Activated CD4-positive, alpha-beta memory T cell treated with anti-CD3 and anti-CD28 coated beads for 36 hours (primary cell): ENCODE measurements at regions not wholly inside any gene's neighbourhood (a gene's known extent, or its start where the extent isn't known, plus 50 kb on each side); places are given as distances from the start of the nearest gene placed in this dataset.
"Not testable (repeated sequence)": the region's sequence is repeated elsewhere in the genome, so short reads cannot be mapped to it uniquely, and the experiment has no call there.

Source experiments
- CTCF ChIA-PET: fragments of 350-600 bp; sonication (Branson Sonifier 250); formaldehyde crosslinking; loops from one replicate; lab custom pipeline; 2021; ENCODE audit warnings: antibody characterized with exemption, inconsistent platforms; lab: Charles Lee
- POLR2A ChIA-PET: fragments of 350-600 bp; sonication (Branson Sonifier 250); formaldehyde crosslinking; loops from one replicate; lab custom pipeline; 2021; ENCODE audit warnings: antibody characterized with exemption; lab: Charles Lee
- DNase-seq: peaks from one replicate; pipeline ENCODE4 v3.0.0-alpha.2; 2020
- H3K27ac Mint-ChIP-seq: one replicate; pipeline ENCODE4 v1.8.0; 2021; ENCODE audit warnings: mixed read lengths
- H3K27me3 Mint-ChIP-seq: one replicate; pipeline ENCODE4 v1.8.0; 2021; ENCODE audit warnings: mixed read lengths
- H3K36me3 Mint-ChIP-seq: one replicate; pipeline ENCODE4 v1.8.0; 2021; ENCODE audit warnings: mixed read lengths
- H3K4me1 Mint-ChIP-seq: one replicate; pipeline ENCODE4 v1.8.0; 2021; ENCODE audit warnings: low read depth, mixed read lengths
- H3K4me3 Mint-ChIP-seq: one replicate; pipeline ENCODE4 v1.8.0; 2021; ENCODE audit warnings: mild to moderate bottlenecking, mixed read lengths
- H3K9me3 Mint-ChIP-seq: one replicate; pipeline ENCODE4 v1.8.0; 2021; ENCODE audit warnings: mixed read lengths
- intact Hi-C: fragments of 100-400 bp; cut with micrococcal nuclease; formaldehyde crosslinking; loops from one replicate; pipeline ENCODE4 v1.15.1; 2023

DNA sequence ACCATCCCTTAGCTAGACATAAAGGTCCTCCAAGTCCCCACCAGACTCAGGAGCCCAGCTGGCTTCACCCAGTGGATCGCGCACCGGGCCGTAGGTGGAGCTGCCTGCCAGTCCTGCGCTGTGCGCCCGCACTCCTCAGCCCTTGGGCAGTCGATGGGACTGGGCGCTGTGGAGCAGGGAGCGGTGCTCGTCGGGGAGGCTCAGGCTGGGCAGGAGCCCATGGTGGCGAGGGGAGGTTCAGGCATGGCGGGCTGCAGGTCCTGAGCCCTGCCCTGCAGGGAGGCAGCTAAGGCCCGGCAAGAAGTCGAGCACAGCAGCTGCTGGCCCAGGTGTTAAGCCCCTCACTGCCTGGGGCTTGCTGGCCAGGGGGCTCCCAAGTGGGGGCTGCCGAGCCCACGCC is 361.8 kb upstream of the ZNF462 start:
- intact Hi-C loops, H3K27ac Mint-ChIP-seq, POLR2A ChIA-PET, H3K36me3 Mint-ChIP-seq, H3K4me3 Mint-ChIP-seq, H3K27me3 Mint-ChIP-seq, DNase-seq, H3K4me1 Mint-ChIP-seq, CTCF ChIA-PET: not testable (repeated sequence)
- peaks cover 14% of the 10 kb centered on the region for H3K9me3 Mint-ChIP-seq

DNA sequence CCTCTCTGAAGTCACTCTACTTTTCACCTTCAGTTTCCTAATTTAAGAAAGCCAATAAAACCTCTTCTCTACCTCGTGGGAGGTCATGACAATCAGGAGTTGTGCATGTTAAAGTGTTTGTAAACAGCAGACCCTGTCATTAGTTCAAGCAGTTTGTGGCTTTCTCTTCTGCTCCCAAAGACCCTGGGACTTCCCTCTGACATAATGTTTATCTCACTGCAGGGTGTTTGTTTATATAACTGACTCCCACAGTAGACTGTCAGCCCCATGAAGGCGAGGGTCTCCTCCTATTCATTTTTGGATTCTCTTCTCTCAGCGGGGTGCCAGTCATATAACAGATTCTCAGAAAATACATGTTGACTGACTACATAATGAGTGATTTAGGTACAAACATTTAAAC is 360.0 kb upstream of the ZNF462 start:
- H3K4me1 Mint-ChIP-seq = no peaks in the 10 kb centered on the region
- H3K27me3 Mint-ChIP-seq = no peaks in the 10 kb centered on the region
- peaks cover 17% of the 10 kb centered on the region for H3K9me3 Mint-ChIP-seq
- H3K4me3 Mint-ChIP-seq = no peak overlapping the region
- CTCF ChIA-PET = no interaction called here
- H3K27ac Mint-ChIP-seq = no peak overlapping the region
- POLR2A ChIA-PET = no interaction called here
- H3K36me3 Mint-ChIP-seq = no peaks in the 10 kb centered on the region
- intact Hi-C loops = no loop called here
- no peak for DNase-seq

DNA sequence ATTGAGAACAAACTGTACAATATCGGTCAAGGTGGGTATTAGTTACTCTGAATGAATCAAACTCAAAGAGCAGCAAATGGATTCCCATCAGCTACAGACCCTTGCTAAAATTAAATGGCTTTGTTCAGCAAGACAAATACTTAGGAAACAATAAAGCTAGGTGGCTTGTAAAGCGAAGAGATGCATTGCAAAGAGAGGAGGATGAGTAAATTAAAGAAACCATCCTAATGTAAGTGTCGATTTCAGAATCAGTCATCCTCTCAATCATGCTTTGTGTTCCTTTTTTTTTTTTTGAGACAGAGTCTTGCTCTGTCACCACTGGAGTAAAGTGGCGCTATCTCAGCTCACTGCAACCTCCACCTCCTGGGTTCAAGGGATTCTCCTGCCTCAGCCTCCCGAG is 359.2 kb upstream of the ZNF462 start:
- Mint-ChIP-seq H3K9me3 (peaks cover 17% of the 10 kb centered on the region), H3K27ac (no peak overlapping the region)

DNA sequence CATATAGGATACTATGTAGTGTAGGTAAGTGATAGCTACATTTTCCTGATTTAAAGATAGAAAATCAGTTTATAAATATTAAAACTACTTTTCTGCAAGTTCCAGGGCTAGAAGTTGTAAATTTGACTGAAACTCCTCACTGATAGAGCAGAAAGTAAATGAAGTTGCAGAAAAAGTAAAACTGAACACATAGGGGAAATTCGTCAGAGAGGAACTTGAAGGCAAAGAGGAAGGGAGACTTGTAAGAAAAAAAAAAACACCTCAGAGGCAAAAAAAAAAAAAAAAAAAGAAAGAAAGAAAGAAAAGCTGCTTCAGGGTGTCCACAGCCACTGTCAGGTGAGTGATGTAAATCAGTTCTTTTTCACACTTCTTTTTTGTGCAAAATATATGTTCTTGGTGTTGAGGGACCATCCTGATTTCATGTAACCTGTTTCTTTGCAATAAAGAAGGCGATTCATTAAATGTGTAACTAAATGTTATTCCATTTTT is 336.2 kb upstream of the ZNF462 start:
- ChIA-PET CTCF (no interaction called here), POLR2A (no interaction called here)
- intact Hi-C loops = no loop called here
- no peaks in the 10 kb centered on the region for H3K4me1 Mint-ChIP-seq
- H3K4me3 Mint-ChIP-seq = no peak overlapping the region
- no peaks in the 10 kb centered on the region for H3K27me3 Mint-ChIP-seq
- H3K9me3 Mint-ChIP-seq = peaks cover 27% of the 10 kb centered on the region
- no peak for DNase-seq
- H3K27ac Mint-ChIP-seq = no peak overlapping the region
- H3K36me3 Mint-ChIP-seq = no peaks in the 10 kb centered on the region

More for the DNA sequence above, 359.2 kb upstream of the ZNF462 start:
- Mint-ChIP-seq H3K4me1 (no peaks in the 10 kb centered on the region), H3K36me3 (no peaks in the 10 kb centered on the region), H3K4me3 (no peak overlapping the region), H3K27me3 (no peaks in the 10 kb centered on the region)
- intact Hi-C loops = no loop called here
- POLR2A ChIA-PET = no interaction called here
- CTCF ChIA-PET = no interaction called here
- no peak for DNase-seq

DNA sequence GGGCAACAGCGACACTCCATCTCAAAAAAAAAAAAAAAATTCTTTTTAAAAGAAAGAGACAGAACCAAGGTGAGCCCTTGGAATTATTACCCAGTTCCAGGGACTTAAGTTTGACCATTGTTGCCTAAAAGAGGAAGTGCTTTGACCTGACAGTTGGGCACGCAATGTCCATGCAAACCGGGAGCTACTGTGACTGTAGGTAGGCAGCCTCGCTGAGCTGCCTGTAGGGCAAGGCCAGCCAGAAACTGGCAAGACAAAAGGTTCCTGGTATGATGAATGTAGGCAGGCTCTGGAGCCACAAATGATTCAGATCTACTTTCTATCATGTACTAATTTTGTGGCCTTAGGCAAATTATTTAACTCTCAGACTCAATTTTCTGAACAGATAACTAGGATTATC is 334.8 kb upstream of the ZNF462 start:
- ChIA-PET CTCF (no interaction called here), POLR2A (no interaction called here)
- intact Hi-C loops = no loop called here
- no peaks in the 10 kb centered on the region for H3K36me3 Mint-ChIP-seq
- no peaks in the 10 kb centered on the region for H3K4me1 Mint-ChIP-seq
- no peak overlapping the region for H3K4me3 Mint-ChIP-seq
- H3K27ac Mint-ChIP-seq = no peak overlapping the region
- peaks cover 24% of the 10 kb centered on the region for H3K9me3 Mint-ChIP-seq
- no peak for DNase-seq
- H3K27me3 Mint-ChIP-seq = no peaks in the 10 kb centered on the region

DNA sequence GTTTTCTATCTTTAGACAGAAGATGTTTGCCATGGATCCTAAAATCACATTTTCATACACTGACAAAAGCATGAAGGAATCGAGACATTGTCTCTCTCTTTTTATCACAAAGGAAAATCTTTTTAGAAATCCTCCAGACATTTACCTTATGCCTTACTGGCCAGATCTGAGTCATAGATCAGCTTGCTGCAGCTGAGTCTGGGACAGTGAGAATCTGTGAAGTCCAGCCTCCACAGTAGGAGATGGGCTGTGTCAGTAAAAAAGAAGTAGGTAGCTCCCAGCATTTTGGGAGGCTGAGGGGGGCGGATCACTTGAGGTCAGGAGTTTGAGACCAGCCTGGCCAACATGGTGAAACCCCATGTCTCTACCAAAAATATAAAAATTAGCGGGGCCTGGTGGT is 333.4 kb upstream of the ZNF462 start:
- intact Hi-C loops = no loop called here
- peaks cover 14% of the 10 kb centered on the region for H3K9me3 Mint-ChIP-seq
- ChIA-PET CTCF (no interaction called here), POLR2A (no interaction called here)
- H3K27me3 Mint-ChIP-seq = no peaks in the 10 kb centered on the region
- no peaks in the 10 kb centered on the region for H3K4me1 Mint-ChIP-seq
- no peak for DNase-seq
- no peak overlapping the region for H3K27ac Mint-ChIP-seq
- H3K4me3 Mint-ChIP-seq = no peak overlapping the region
- no peaks in the 10 kb centered on the region for H3K36me3 Mint-ChIP-seq

DNA sequence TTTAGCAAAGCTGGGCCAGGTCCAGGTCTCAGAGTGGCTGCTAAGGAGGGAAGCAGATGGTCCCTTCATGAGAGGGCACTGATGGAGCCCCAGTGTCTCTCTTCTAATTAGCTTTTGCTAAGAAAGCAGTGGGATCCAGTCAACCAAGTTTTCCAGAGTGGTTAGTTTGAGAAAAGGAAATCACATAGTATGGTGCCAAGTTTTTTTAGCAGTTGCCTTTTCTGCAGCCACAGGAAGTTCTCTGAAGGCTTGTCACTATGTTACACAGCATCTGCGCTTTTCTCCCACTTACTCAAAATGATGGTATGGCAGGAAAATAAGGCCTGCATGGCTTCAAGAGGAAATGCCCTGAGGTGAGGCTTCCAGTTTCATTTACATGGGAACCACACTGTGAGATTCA is 331.5 kb upstream of the ZNF462 start:
- intact Hi-C loops = no loop called here
- Mint-ChIP-seq H3K27ac (no peak overlapping the region), H3K9me3 (peaks cover 17% of the 10 kb centered on the region), H3K36me3 (no peaks in the 10 kb centered on the region), H3K27me3 (no peaks in the 10 kb centered on the region), H3K4me3 (no peak overlapping the region), H3K4me1 (no peaks in the 10 kb centered on the region)
- no peak for DNase-seq
- ChIA-PET CTCF (no interaction called here), POLR2A (no interaction called here)

DNA sequence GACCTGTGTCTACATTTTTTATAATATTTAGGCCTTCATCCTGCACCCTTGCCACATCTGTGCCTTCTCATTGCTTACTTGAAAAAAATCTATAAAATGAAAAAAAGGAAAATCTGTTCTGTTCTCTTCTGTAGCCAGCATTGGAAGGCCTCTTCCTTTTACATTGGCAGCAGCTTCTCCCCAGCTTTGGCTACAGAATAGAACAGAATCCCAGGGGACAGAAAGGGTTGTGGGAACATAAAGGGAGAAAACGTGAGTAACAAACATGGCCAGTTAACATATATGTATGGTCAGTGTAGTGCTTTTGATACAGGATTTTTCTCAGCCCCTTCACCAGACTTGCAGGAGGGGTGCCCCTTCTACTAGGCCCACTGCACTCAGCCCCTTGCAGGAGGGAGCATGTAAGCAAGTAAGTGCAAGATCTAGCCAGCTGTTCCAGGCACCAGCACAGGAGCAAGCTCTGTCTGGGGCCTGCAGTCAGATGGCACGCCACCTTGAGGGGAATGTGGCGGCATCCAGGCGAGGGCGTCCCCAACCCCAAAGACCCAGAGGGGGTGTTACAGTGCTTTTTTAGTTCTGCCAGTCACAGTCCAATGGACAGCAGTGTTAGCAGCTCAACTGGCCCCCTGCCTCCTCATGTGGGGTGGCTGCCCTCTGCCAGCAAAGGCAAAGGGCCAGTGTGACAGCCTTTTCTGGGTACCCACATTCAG is 330.5 kb upstream of the ZNF462 start:
- Mint-ChIP-seq H3K9me3 (peaks cover 17% of the 10 kb centered on the region), H3K27me3 (no peaks in the 10 kb centered on the region), H3K4me3 (no peak overlapping the region), H3K27ac (no peak overlapping the region), H3K4me1 (no peaks in the 10 kb centered on the region), H3K36me3 (no peaks in the 10 kb centered on the region)
- POLR2A ChIA-PET = no interaction called here
- no peak for DNase-seq
- intact Hi-C loops = no loop called here
- CTCF ChIA-PET = no interaction called here

DNA sequence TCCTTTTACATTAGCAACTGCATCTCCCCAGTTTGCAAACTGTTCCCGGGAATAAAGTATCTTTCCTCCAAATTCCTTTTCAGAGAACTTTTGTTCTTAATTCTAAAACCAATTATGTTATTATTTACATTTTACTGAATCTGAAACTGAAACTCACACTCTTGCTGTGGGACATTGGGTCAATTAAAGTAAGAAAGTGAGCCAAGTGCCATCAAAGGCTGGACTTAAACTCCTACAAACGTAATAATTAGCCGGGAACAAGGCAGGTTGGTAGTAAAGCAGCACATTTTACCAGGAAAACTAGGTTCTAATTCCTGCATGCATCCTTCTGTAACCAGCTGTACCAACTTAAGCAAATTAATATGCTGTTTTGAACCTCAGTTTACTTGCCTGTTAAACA is 328.2 kb upstream of the ZNF462 start:
- POLR2A ChIA-PET = no interaction called here
- Mint-ChIP-seq H3K4me1 (no peaks in the 10 kb centered on the region), H3K9me3 (peaks cover 12% of the 10 kb centered on the region), H3K36me3 (no peaks in the 10 kb centered on the region), H3K27ac (no peak overlapping the region), H3K4me3 (no peak overlapping the region), H3K27me3 (no peaks in the 10 kb centered on the region)
- intact Hi-C loops = no loop called here
- CTCF ChIA-PET = no interaction called here
- no peak for DNase-seq

DNA sequence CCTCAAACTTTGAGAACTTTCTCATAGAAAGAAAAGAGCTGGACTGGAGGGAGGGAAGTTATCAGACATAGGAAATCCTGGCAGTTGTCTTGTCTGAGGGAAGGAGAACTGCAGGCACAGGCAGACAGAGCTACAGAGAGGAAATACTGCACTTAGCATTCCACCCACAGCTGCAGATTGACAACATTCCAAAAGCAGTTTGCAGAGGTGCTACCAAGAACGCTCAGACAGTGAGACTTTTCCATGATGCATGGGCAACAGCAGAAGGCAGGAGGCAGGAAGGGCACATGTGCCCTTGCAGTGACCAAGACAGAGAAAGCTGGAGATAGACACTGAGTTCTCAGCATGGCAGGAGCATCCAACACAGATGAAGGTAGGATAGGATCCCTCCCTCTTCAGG is 327.5 kb upstream of the ZNF462 start:
- Mint-ChIP-seq H3K27ac (no peak overlapping the region), H3K27me3 (no peaks in the 10 kb centered on the region), H3K4me3 (no peak overlapping the region), H3K4me1 (no peaks in the 10 kb centered on the region), H3K9me3 (peaks cover 12% of the 10 kb centered on the region), H3K36me3 (no peaks in the 10 kb centered on the region)
- DNase-seq = no peak
- intact Hi-C loops = no loop called here
- ChIA-PET POLR2A (no interaction called here), CTCF (no interaction called here)

DNA sequence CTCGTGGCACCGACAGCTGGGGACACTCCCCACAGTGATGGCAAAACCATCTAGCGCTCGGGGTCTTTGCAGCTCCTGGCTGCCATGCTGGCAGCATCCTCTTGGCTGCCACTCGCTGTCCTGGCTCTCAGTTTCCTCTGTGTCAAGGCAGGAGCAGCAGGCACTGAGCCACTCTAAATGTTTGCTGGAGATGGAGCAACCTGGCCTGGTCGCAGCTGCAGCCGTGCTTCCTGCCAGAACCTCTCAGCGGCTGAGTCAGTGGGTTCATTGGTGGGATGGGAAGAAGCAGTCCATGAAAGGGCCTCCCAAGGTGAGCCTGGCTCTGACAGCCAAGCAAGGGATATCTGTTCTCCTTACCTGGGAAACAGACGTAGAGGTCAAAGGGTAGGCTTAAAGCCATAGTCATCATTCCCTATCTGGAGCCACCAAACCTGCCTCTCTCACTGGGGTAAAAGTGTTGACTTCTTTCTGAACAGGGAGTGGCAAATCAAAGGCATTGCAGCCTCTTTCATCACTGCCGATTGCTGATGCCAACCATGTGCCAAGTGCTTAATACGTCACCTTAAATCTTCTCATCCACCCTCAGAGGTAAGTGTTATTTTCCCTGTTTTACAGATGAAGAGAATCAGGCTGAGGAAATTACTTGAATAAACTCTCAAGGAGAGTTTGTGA is 304.8 kb upstream of the ZNF462 start:
- no peak for DNase-seq
- intact Hi-C loops = no loop called here
- no peak overlapping the region for H3K4me3 Mint-ChIP-seq
- H3K36me3 Mint-ChIP-seq = no peaks in the 10 kb centered on the region
- POLR2A ChIA-PET = no interaction called here
- no peaks in the 10 kb centered on the region for H3K4me1 Mint-ChIP-seq
- H3K27me3 Mint-ChIP-seq = no peaks in the 10 kb centered on the region
- peaks cover 25% of the 10 kb centered on the region for H3K9me3 Mint-ChIP-seq
- CTCF ChIA-PET = no interaction called here
- H3K27ac Mint-ChIP-seq = no peak overlapping the region

DNA sequence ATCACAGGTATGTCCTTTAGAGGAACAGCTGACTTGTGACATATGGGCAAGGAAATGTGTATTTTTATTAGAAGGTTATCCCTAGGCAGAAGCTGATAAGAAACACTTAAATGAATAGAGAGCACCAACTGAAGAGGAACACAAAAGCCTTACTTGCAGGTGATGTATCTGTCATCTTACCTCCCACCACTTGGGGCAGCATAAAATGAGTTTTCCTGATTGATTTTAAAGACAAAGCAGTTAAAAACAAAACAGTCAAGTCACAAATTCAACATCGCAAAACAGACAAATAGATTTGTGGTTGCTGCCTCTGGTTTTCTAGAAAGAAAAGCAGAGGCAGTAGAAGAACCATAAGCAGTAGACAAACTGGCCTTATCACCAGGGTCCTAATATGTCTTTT is 302.4 kb upstream of the ZNF462 start:
- POLR2A ChIA-PET = no interaction called here

DNA sequence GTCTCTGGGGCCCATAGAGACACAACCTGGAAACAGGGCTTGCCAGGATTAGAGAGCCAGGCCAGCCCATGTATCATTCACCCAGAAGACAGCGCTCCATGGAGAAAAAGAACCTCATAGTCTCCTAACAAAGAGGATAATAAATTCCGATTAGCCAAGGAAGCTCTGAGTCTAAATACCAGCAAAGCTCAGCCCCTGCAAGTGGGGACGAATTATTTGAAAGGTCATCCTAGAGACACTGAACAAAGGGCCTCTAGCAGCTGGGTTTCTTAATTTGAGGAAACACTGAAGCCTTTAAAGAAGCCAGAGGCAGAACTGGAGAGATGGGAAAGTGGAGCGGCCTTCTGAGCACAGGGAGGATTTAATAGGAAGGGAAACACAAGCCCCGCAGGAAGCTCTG is 287.1 kb upstream of the ZNF462 start:
- ChIA-PET CTCF (no interaction called here), POLR2A (no interaction called here)
- H3K4me1 Mint-ChIP-seq = no peaks in the 10 kb centered on the region
- H3K36me3 Mint-ChIP-seq = no peaks in the 10 kb centered on the region
- DNase-seq = no peak
- intact Hi-C loops = no loop called here
- H3K27me3 Mint-ChIP-seq = no peaks in the 10 kb centered on the region
- no peak overlapping the region for H3K4me3 Mint-ChIP-seq
- no peak overlapping the region for H3K27ac Mint-ChIP-seq
- H3K9me3 Mint-ChIP-seq = peaks cover 37% of the 10 kb centered on the region

More for the DNA sequence above, 302.4 kb upstream of the ZNF462 start:
- no peaks in the 10 kb centered on the region for H3K36me3 Mint-ChIP-seq
- H3K4me3 Mint-ChIP-seq = no peak overlapping the region
- peaks cover 17% of the 10 kb centered on the region for H3K9me3 Mint-ChIP-seq
- no peak for DNase-seq
- H3K4me1 Mint-ChIP-seq = no peaks in the 10 kb centered on the region
- no peaks in the 10 kb centered on the region for H3K27me3 Mint-ChIP-seq
- intact Hi-C loops = no loop called here
- CTCF ChIA-PET = no interaction called here
- H3K27ac Mint-ChIP-seq = no peak overlapping the region
